Superior temporal gyrus (tissue), 1 donor: ENCODE measurements at regions not wholly inside any gene's neighbourhood (a gene's known extent, or its start where the extent isn't known, plus 50 kb on each side); places are given as distances from the start of the nearest gene placed in this dataset.
"Not testable (repeated sequence)": the region's sequence is repeated elsewhere in the genome, so short reads cannot be mapped to it uniquely, and the experiment has no call there.

Experiments used
- DNase-seq: peaks from one replicate; pipeline ENCODE4 v3.0.0-alpha.2; 2016; ENCODE audit errors: extremely low spot score

- no peak for DNase-seq
Observed at GRCh38 chr1:80349218-80349617, 1342.7 kb upstream of the ADGRL4 start.

GRCh38 chr1:80341021-80341420, 1334.5 kb upstream of the ADGRL4 start:
- no peak for DNase-seq

- no peak for DNase-seq
Observed at GRCh38 chr1:80318108-80318507, 1311.6 kb upstream of the ADGRL4 start.

- DNase-seq = no peak
Observed at GRCh38 chr1:80310703-80311245, 1304.2 kb upstream of the ADGRL4 start.

GRCh38 chr1:80305466-80305865, 1298.9 kb upstream of the ADGRL4 start:
- DNase-seq = no peak

- DNase-seq = no peak
Observed at GRCh38 chr1:80293818-80294217, 1287.3 kb upstream of the ADGRL4 start.

GRCh38 chr1:80288750-80289149, 1282.2 kb upstream of the ADGRL4 start:
- not testable (repeated sequence) for DNase-seq

- no peak for DNase-seq
Observed at GRCh38 chr1:80282536-80282935, 1276.0 kb upstream of the ADGRL4 start.

- no peak for DNase-seq
Observed at GRCh38 chr1:80278936-80279335, 1272.4 kb upstream of the ADGRL4 start.

GRCh38 chr1:80274256-80274655, 1267.7 kb upstream of the ADGRL4 start:
- no peak for DNase-seq

GRCh38 chr1:80272495-80272894, 1266.0 kb upstream of the ADGRL4 start:
- no peak for DNase-seq

GRCh38 chr1:80258659-80259058, 1252.1 kb upstream of the ADGRL4 start:
- DNase-seq = no peak

GRCh38 chr1:80251591-80251990, 1245.1 kb upstream of the ADGRL4 start:
- DNase-seq = no peak

GRCh38 chr1:80251171-80251570, 1244.6 kb upstream of the ADGRL4 start:
- DNase-seq = no peak

GRCh38 chr1:80250573-80251168, 1244.1 kb upstream of the ADGRL4 start:
- DNase-seq = no peak

GRCh38 chr1:80249699-80250098, 1243.2 kb upstream of the ADGRL4 start:
- DNase-seq = no peak

GRCh38 chr1:80248886-80249285, 1242.4 kb upstream of the ADGRL4 start:
- no peak for DNase-seq

- DNase-seq = no peak
Observed at GRCh38 chr1:80245813-80246212, 1239.3 kb upstream of the ADGRL4 start.

- DNase-seq = no peak
Observed at GRCh38 chr1:80244372-80244771, 1237.8 kb upstream of the ADGRL4 start.

- DNase-seq = no peak
Observed at GRCh38 chr1:80241566-80241965, 1235.0 kb upstream of the ADGRL4 start.

GRCh38 chr1:80225510-80225909, 1219.0 kb upstream of the ADGRL4 start:
- no peak for DNase-seq

- DNase-seq = no peak
Observed at GRCh38 chr1:80221319-80221718, 1214.8 kb upstream of the ADGRL4 start.

- DNase-seq = peak; percentile 52
Observed at GRCh38 chr1:80218112-80218511, 1211.6 kb upstream of the ADGRL4 start.

GRCh38 chr1:80217377-80217986, 1211.0 kb upstream of the ADGRL4 start:
- DNase-seq = peak; percentile 73
